ENCODE measurements at regions not wholly inside any gene's neighbourhood (a gene's known extent, or its start where the extent isn't known, plus 50 kb on each side); places are given as distances from the start of the nearest gene placed in this dataset.

DNA sequence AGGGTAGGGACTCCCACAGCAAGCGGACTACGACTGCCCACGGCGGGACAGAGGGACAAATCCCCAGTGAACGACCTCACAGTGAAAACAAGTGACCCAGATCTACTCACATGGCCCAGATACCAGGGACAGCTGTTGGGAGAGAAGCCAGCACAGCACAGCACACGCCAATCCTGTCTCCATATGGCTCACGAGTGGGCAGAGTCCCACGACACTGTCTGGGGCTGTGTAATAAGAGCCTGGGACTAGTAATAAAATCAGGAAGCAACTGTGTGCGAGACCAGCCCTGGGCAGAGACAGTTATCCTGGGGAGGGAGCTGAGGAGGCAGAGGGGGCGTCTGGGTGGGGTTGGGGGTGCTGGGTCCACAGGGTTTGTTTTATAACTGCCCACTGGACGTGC, 385.0 kb downstream of the CTTN start:
- TF ChIP-seq POLR2A (IDR thresholded peaks at IDR 0.05) = no peak
- TF ChIP-seq, protein P1, sequence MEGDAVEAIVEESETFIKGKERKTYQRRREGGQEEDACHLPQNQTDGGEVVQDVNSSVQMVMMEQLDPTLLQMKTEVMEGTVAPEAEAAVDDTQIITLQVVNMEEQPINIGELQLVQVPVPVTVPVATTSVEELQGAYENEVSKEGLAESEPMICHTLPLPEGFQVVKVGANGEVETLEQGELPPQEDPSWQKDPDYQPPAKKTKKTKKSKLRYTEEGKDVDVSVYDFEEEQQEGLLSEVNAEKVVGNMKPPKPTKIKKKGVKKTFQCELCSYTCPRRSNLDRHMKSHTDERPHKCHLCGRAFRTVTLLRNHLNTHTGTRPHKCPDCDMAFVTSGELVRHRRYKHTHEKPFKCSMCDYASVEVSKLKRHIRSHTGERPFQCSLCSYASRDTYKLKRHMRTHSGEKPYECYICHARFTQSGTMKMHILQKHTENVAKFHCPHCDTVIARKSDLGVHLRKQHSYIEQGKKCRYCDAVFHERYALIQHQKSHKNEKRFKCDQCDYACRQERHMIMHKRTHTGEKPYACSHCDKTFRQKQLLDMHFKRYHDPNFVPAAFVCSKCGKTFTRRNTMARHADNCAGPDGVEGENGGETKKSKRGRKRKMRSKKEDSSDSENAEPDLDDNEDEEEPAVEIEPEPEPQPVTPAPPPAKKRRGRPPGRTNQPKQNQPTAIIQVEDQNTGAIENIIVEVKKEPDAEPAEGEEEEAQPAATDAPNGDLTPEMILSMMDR (IDR thresholded peaks at IDR 0.05) = no peak
